ENCODE measurements at regions not wholly inside any gene's neighbourhood (a gene's known extent, or its start where the extent isn't known, plus 50 kb on each side); places are given as distances from the start of the nearest gene placed in this dataset.

DNA sequence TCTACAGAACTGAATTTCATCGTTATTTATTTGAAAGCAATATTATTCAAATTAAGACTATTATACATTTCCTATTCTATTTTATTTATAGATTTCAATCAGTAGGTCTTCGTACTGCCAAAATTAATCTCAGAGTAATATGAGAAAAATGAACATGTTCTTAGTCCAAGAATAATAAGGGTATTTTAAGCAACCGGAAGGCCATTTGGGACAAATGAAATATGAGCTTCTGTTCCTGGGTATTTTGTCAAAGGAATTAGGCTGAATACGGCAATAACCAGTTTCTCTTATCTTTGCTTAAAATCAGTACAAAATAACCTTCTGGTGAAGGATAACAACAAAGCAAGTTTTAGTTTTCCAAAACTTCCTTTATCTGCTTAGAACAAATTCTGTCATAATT lies 410.3 kb upstream of the PRR16 start (continued):
- no peak for TF ChIP-seq TAF1 (IDR thresholded peaks at IDR 0.05; ENCODE audit: borderline replicate concordance, low read depth, low read length)
- TF ChIP-seq MXI1 (IDR thresholded peaks at IDR 0.05; ENCODE audit: low read depth, low read length): no peak
- TF ChIP-seq, protein P1, sequence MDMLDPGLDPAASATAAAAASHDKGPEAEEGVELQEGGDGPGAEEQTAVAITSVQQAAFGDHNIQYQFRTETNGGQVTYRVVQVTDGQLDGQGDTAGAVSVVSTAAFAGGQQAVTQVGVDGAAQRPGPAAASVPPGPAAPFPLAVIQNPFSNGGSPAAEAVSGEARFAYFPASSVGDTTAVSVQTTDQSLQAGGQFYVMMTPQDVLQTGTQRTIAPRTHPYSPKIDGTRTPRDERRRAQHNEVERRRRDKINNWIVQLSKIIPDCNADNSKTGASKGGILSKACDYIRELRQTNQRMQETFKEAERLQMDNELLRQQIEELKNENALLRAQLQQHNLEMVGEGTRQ (IDR thresholded peaks at IDR 0.05; ENCODE audit: borderline replicate concordance, low read depth, low read length): no peak
- no peak for TF ChIP-seq CHD2 (IDR thresholded peaks at IDR 0.05; ENCODE audit: low read length, partially characterized antibody)

DNA sequence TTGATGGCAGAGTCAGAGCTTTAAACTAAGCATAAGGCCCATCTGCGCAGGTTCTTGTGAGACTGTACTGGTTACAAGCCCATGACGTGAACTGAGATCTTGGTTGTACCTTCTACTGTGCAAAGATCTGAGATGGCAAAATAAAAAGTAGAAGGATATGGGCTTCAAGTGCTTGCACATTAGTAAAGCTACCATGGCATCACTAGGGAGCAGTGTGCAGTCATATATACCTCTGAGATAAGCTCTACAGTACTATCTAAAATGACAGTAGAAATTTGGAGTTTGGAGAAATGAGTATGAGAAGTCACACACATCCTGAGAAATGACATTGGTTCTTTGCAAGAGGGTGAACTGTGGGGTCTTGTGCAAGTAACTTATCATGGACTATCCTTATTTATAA lies 408.2 kb upstream of the PRR16 start:
- no peaks in the 10 kb centered on the region for H3K9me2 ChIP-seq
- H3K4me2 ChIP-seq: no peak overlapping the region
- no peaks in the 10 kb centered on the region for H3K27me3 ChIP-seq (ENCODE audit: insufficient read depth)
- 91% methylated on average over 2 of the region's 2 CpGs for WGBS (ENCODE audit: low lambda C conversion rate)
- DNase-seq: no peak
- peaks cover 0 to 4% of the 10 kb centered on the region in 2 experiments; a peak in 2 of 4 replicates for H3K4me1 ChIP-seq (ENCODE audit: control insufficient read depth in 1 of 2, insufficient read depth in 2 of 2, low read depth in 1 of 2, low read length in 1 of 2)
- TF ChIP-seq TCF12 (IDR thresholded peaks at IDR 0.05) (no peak), YY1 (IDR thresholded peaks at IDR 0.05; ENCODE audit: low read depth) (no peak), JUND (IDR thresholded peaks at IDR 0.05) (no peak), FOXM1 (IDR thresholded peaks at IDR 0.05; ENCODE audit: low read depth) (no peak), FOXJ3 (CRISPR knock-in tag; IDR thresholded peaks at IDR 0.05) (no peak), CHD2 (IDR thresholded peaks at IDR 0.05; ENCODE audit: low read length, partially characterized antibody) (no peak), SIN3A (IDR thresholded peaks at IDR 0.05; ENCODE audit: borderline replicate concordance, low read depth, low read length) (no peak), ELF1 (IDR thresholded peaks at IDR 0.05) (no peak), FOSL2 (IDR thresholded peaks at IDR 0.05; ENCODE audit: borderline replicate concordance, low read depth) (no peak), RCOR1 (IDR thresholded peaks at IDR 0.05; ENCODE audit: low read length) (no peak), MXI1 (IDR thresholded peaks at IDR 0.05; ENCODE audit: low read depth, low read length) (no peak), TEAD4 (IDR thresholded peaks at IDR 0.05; ENCODE audit: borderline replicate concordance, insufficient read depth) (no peak), EZH2phosphoT487 (IDR thresholded peaks at IDR 0.05; ENCODE audit: borderline replicate concordance, low read depth) (no peak), MEF2A (IDR thresholded peaks at IDR 0.05; ENCODE audit: borderline replicate concordance, low read depth) (no peak), EP300 (IDR thresholded peaks at IDR 0.05; ENCODE audit: borderline replicate concordance in 1 of 2, low read depth in 1 of 2, low read length in 1 of 2) (no peak), TAF1 (IDR thresholded peaks at IDR 0.05; ENCODE audit: borderline replicate concordance, low read depth, low read length) (no peak), RXRA (IDR thresholded peaks at IDR 0.05; ENCODE audit: borderline replicate concordance, low read depth) (no peak), RAD21 (IDR thresholded peaks at IDR 0.05; ENCODE audit: low read length) (peak; percentile 78), NRF1 (IDR thresholded peaks at IDR 0.05; ENCODE audit: low read depth, low read length) (no peak), SMC3 (IDR thresholded peaks at IDR 0.05; ENCODE audit: low read depth, low read length) (peak; percentile 57)
- TF ChIP-seq, protein P2, sequence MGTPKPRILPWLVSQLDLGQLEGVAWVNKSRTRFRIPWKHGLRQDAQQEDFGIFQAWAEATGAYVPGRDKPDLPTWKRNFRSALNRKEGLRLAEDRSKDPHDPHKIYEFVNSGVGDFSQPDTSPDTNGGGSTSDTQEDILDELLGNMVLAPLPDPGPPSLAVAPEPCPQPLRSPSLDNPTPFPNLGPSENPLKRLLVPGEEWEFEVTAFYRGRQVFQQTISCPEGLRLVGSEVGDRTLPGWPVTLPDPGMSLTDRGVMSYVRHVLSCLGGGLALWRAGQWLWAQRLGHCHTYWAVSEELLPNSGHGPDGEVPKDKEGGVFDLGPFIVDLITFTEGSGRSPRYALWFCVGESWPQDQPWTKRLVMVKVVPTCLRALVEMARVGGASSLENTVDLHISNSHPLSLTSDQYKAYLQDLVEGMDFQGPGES (IDR thresholded peaks at IDR 0.05; ENCODE audit: low read depth, low read length): no peak
- TF ChIP-seq, protein P3, sequence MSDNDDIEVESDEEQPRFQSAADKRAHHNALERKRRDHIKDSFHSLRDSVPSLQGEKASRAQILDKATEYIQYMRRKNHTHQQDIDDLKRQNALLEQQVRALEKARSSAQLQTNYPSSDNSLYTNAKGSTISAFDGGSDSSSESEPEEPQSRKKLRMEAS (IDR thresholded peaks at IDR 0.05; ENCODE audit: low read depth): no peak
- TF ChIP-seq, protein P4, sequence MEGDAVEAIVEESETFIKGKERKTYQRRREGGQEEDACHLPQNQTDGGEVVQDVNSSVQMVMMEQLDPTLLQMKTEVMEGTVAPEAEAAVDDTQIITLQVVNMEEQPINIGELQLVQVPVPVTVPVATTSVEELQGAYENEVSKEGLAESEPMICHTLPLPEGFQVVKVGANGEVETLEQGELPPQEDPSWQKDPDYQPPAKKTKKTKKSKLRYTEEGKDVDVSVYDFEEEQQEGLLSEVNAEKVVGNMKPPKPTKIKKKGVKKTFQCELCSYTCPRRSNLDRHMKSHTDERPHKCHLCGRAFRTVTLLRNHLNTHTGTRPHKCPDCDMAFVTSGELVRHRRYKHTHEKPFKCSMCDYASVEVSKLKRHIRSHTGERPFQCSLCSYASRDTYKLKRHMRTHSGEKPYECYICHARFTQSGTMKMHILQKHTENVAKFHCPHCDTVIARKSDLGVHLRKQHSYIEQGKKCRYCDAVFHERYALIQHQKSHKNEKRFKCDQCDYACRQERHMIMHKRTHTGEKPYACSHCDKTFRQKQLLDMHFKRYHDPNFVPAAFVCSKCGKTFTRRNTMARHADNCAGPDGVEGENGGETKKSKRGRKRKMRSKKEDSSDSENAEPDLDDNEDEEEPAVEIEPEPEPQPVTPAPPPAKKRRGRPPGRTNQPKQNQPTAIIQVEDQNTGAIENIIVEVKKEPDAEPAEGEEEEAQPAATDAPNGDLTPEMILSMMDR (IDR thresholded peaks at IDR 0.05): peak; percentile 56
- no peaks in the 10 kb centered on the region for H3K36me3 ChIP-seq (replicated peaks in 1 of 2; ENCODE audit: control insufficient read depth in 1 of 2, insufficient read depth in 2 of 2, low read length in 1 of 2)
- POLR2A ChIA-PET: no interaction called here
- no peaks in the 10 kb centered on the region for H3K79me2 ChIP-seq (ENCODE audit: insufficient read depth)
- no peak overlapping the region for H3K27ac ChIP-seq (ENCODE audit: low read depth in 2 of 2, low read length in 1 of 2)
- H4K20me1 ChIP-seq (ENCODE audit: insufficient read depth): no peaks in the 10 kb centered on the region
- H3K9ac ChIP-seq: no peak overlapping the region
- H3K4me3 ChIP-seq (ENCODE audit: low read depth in 2 of 2, low read length in 1 of 2): no peak overlapping the region
- H2AFZ ChIP-seq (ENCODE audit: low read depth): no peak overlapping the region
- CTCF ChIA-PET: interaction anchor here (0.8 to 1.1 kb wide), 8 partner anchors 10 to 1893 kb away, joined by 3 to 6 read pairs (median 3); no protein-coding TSS in a partner anchor
- no peaks in the 10 kb centered on the region for H3K9me3 ChIP-seq
- no peaks in the 10 kb centered on the region for H3F3A ChIP-seq (replicated peaks; ENCODE audit: insufficient read depth)
